ENCODE measurements at regions not wholly inside any gene's neighbourhood (a gene's known extent, or its start where the extent isn't known, plus 50 kb on each side); places are given as distances from the start of the nearest gene placed in this dataset.

DNA sequence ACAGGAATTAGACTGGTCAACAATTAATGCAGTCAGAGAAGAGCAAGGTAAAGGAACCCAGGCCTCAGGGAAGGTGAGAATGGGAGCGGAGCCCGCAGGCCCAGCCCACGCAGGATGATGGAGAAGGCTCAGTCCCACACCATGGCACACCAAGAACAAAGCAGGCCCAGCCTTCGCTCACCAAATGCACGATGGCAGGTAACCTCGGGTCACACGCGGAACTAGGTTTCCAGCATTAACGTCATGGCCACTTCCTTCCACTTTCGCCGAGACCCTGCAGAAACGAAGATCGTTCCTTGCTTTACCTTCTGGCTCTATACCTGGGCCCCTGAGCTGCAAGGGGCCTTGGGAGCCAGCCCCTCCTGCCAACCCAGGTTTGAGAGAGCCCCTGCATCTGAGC, 240.2 kb upstream of the C1orf174 start:
- TF ChIP-seq EGR1 (IDR thresholded peaks at IDR 0.05), result no peak
- TF ChIP-seq RAD21 (IDR thresholded peaks at IDR 0.05; ENCODE audit: low read depth), result no peak
- TF ChIP-seq, protein P1, sequence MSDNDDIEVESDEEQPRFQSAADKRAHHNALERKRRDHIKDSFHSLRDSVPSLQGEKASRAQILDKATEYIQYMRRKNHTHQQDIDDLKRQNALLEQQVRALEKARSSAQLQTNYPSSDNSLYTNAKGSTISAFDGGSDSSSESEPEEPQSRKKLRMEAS (IDR thresholded peaks at IDR 0.05), result no peak
- TF ChIP-seq, protein P2, sequence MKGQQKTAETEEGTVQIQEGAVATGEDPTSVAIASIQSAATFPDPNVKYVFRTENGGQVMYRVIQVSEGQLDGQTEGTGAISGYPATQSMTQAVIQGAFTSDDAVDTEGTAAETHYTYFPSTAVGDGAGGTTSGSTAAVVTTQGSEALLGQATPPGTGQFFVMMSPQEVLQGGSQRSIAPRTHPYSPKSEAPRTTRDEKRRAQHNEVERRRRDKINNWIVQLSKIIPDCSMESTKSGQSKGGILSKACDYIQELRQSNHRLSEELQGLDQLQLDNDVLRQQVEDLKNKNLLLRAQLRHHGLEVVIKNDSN (IDR thresholded peaks at IDR 0.05), result no peak
- TF ChIP-seq TEAD4 (IDR thresholded peaks at IDR 0.05), result no peak

Measured in Ishikawa (cell line).